ENCODE measurements at regions not wholly inside any gene's neighbourhood (a gene's known extent, or its start where the extent isn't known, plus 50 kb on each side); places are given as distances from the start of the nearest gene placed in this dataset.
"Not testable (repeated sequence)": the region's sequence is repeated elsewhere in the genome, so short reads cannot be mapped to it uniquely, and the experiment has no call there.

GRCh38 chr5:89711526-89711925 lies 698.0 kb downstream of the CETN3 start:
- DNase-seq, result no peak

- no peak for DNase-seq
These were observed 699.5 kb downstream of the CETN3 start for GRCh38 chr5:89710006-89710405.

- no peak for DNase-seq
These were observed 701.7 kb downstream of the CETN3 start for GRCh38 chr5:89707891-89708290.

- DNase-seq, result no peak
These were observed 702.8 kb downstream of the CETN3 start for GRCh38 chr5:89706731-89707130.

GRCh38 chr5:89703817-89704216 lies 705.7 kb downstream of the CETN3 start:
- no peak for DNase-seq

GRCh38 chr5:89698028-89698427 lies 711.5 kb downstream of the CETN3 start:
- DNase-seq, result peak; percentile 70

- peak; percentile 87 for DNase-seq
These were observed 712.0 kb downstream of the CETN3 start for GRCh38 chr5:89697581-89697980.

- no peak for DNase-seq
These were observed 714.2 kb downstream of the CETN3 start for GRCh38 chr5:89695371-89695770.

GRCh38 chr5:89694026-89694550 lies 715.5 kb downstream of the CETN3 start:
- DNase-seq, result no peak

- no peak for DNase-seq
These were observed 719.2 kb downstream of the CETN3 start for GRCh38 chr5:89690331-89690730.

- DNase-seq, result no peak
These were observed 723.3 kb downstream of the CETN3 start for GRCh38 chr5:89686081-89686765.

- no peak for DNase-seq
These were observed 732.9 kb downstream of the CETN3 start for GRCh38 chr5:89676634-89677033.

- DNase-seq, result no peak
These were observed 736.5 kb downstream of the CETN3 start for GRCh38 chr5:89673019-89673418.

GRCh38 chr5:89668821-89669220 lies 740.7 kb downstream of the CETN3 start:
- DNase-seq, result no peak

- DNase-seq, result no peak
These were observed 747.1 kb downstream of the CETN3 start for GRCh38 chr5:89662499-89662898.

GRCh38 chr5:89638871-89639270 lies 755.9 kb upstream of the MEF2C start:
- no peak for DNase-seq

GRCh38 chr5:89634176-89634575 lies 751.2 kb upstream of the MEF2C start:
- DNase-seq, result not testable (repeated sequence)

GRCh38 chr5:89630064-89630463 lies 747.1 kb upstream of the MEF2C start:
- not testable (repeated sequence) for DNase-seq

GRCh38 chr5:89628876-89629635 lies 746.1 kb upstream of the MEF2C start:
- DNase-seq, result no peak

GRCh38 chr5:89615839-89616518 lies 733.0 kb upstream of the MEF2C start:
- DNase-seq, result no peak

GRCh38 chr5:89613222-89613956 lies 730.4 kb upstream of the MEF2C start:
- DNase-seq, result peak; percentile 74

- DNase-seq, result peak; percentile 26
These were observed 724.1 kb upstream of the MEF2C start for GRCh38 chr5:89606939-89607534.

GRCh38 chr5:89604342-89604741 lies 721.4 kb upstream of the MEF2C start:
- no peak for DNase-seq
